Activated CD4-positive, alpha-beta T cell treated with anti-CD3 and anti-CD28 coated beads for 36 hours (primary cell): ENCODE measurements at regions not wholly inside any gene's neighbourhood (a gene's known extent, or its start where the extent isn't known, plus 50 kb on each side); places are given as distances from the start of the nearest gene placed in this dataset. TPM values are rescaled to one million over a fixed set of nuclear protein-coding genes. Genes with fewer than 3 reads are reported as not detected.

Experiments
- ATAC-seq: fragments of 200-7000 bp; cut with Tn5 transposase; one replicate; pipeline ENCODE4 v1.10.0; 2021; ENCODE audit warnings: mild to moderate bottlenecking, moderate library complexity
- CTCF ChIA-PET: fragments of 350-600 bp; sonication (Branson Sonifier 250); formaldehyde crosslinking; loops from one replicate; lab custom pipeline; 2021; ENCODE audit warnings: antibody characterized with exemption; lab: Charles Lee
- POLR2A ChIA-PET: fragments of 350-600 bp; sonication (Branson Sonifier 250); formaldehyde crosslinking; loops from one replicate; lab custom pipeline; 2021; ENCODE audit warnings: antibody characterized with exemption, inconsistent platforms; lab: Charles Lee
- DNase-seq: peaks from one replicate; pipeline ENCODE4 v3.0.0-alpha.2; 2020
- H3K27ac Mint-ChIP-seq: one replicate; pipeline ENCODE4 v1.8.0; 2021; ENCODE audit warnings: mixed read lengths
- H3K27me3 Mint-ChIP-seq: one replicate; pipeline ENCODE4 v1.8.0; 2021; ENCODE audit warnings: mixed read lengths
- H3K36me3 Mint-ChIP-seq: one replicate; pipeline ENCODE4 v1.8.0; 2021; ENCODE audit warnings: low read depth, mixed read lengths
- H3K4me1 Mint-ChIP-seq: one replicate; pipeline ENCODE4 v1.8.0; 2021; ENCODE audit warnings: mixed read lengths
- H3K4me3 Mint-ChIP-seq: one replicate; pipeline ENCODE4 v1.8.0; 2021; ENCODE audit warnings: mild to moderate bottlenecking, moderate library complexity, mixed read lengths
- H3K9me3 Mint-ChIP-seq: one replicate; pipeline ENCODE4 v1.8.0; 2021; ENCODE audit warnings: low read depth, mixed read lengths
- intact Hi-C, 2 experiments: fragments of 100-400 bp; cut with DNase I in 1 of 2; cut with micrococcal nuclease in 1 of 2; formaldehyde crosslinking; loops; one replicate each; pipeline versions ENCODE4 v1.14.2 to v1.15.1; 2022 to 2024; cut with DNase I, micrococcal nuclease
- microRNA-seq: library from miRNA; unstranded; fragments of <30 nt; microRNA quantifications from one replicate; pipeline ENCODE4 v1.2.0, GENCODE V29; 2021; ENCODE audit warnings: borderline replicate concordance

- DNase-seq (no peak), ATAC-seq (no peak)
- ChIA-PET POLR2A (no interaction called here), CTCF (interaction anchor here (0.7 kb wide), 1 partner anchor 18 kb away, joined by 5 read pairs; no protein-coding TSS in a partner anchor)
- H3K27me3 Mint-ChIP-seq: peaks cover 21% of the 10 kb centered on the region
- H3K9me3 Mint-ChIP-seq: no peaks in the 10 kb centered on the region
- no peak overlapping the region for H3K4me3 Mint-ChIP-seq
- H3K27ac Mint-ChIP-seq: no peak overlapping the region
- intact Hi-C loops: no loop called here
- no peaks in the 10 kb centered on the region for H3K36me3 Mint-ChIP-seq
- no peaks in the 10 kb centered on the region for H3K4me1 Mint-ChIP-seq
Observed at GRCh38 chr1:209531006-209531405, 52.5 kb upstream of the CAMK1G start.

DNA sequence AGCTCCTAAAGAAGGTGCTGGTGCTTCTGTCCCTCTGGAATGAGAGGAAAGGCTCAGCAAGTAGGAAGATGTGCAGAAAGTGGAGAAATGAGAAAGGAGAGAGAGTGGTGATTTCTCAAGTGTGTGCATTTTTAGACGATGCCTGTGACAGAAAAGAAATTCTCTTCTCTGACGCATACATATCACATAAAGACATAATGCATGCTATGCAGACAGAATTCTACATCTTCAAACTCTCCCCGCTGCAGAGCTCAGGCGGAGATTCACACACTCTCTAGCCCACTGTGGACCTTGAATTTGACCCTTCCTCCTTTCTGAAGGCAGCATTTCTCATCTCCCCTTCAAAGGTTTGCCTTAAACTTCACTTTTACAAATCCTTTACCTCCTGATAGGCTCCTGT lies 52.0 kb upstream of the CAMK1G start:
- intact Hi-C loops: no loop called here
- no peaks in the 10 kb centered on the region for H3K9me3 Mint-ChIP-seq
- ChIA-PET POLR2A (no interaction called here), CTCF (no interaction called here)
- no peaks in the 10 kb centered on the region for H3K4me1 Mint-ChIP-seq
- peaks cover 21% of the 10 kb centered on the region for H3K27me3 Mint-ChIP-seq
- ATAC-seq (no peak), DNase-seq (no peak)
- H3K36me3 Mint-ChIP-seq: no peaks in the 10 kb centered on the region
- H3K27ac Mint-ChIP-seq: no peak overlapping the region
- no peak overlapping the region for H3K4me3 Mint-ChIP-seq

Small RNA genes in the stretch of these regions (microRNA-seq; reads per million reads assigned to microRNA genes)
- not detected for gene MIR205
